Vagina (tissue), 2 donors: ENCODE measurements at regions not wholly inside any gene's neighbourhood (a gene's known extent, or its start where the extent isn't known, plus 50 kb on each side); places are given as distances from the start of the nearest gene placed in this dataset.

Experiments used
- CTCF ChIP-seq, 3 experiments: fragments of 450-650 bp in 2 of 3; fragments of 200-600 bp in 1 of 3; sonication (generic) in 1 of 3; IDR thresholded peaks; one replicate each; pipeline ENCODE4 v1.5.1; 2017 to 2019; ENCODE audit warnings: antibody characterized with exemption in 3 of 3, mild to moderate bottlenecking in 2 of 3, moderate library complexity in 2 of 3
- POLR2A ChIP-seq, 2 donors: fragments of 450-650 bp; IDR thresholded peaks; one replicate each; pipeline ENCODE4 v1.6.1; 2017; ENCODE audit warnings: antibody characterized with exemption in 2 of 2, mild to moderate bottlenecking in 2 of 2, moderate library complexity in 2 of 2
- POLR2AphosphoS5 ChIP-seq, 2 donors: sonication (generic); formaldehyde crosslinking; IDR thresholded peaks; one replicate each; pipeline ENCODE4 v1.9.0; 2017; ENCODE audit warnings: antibody characterized with exemption in 2 of 2, mild to moderate bottlenecking in 2 of 2, low read depth in 1 of 2; ENCODE audit not compliant: insufficient read depth in 1 of 2

- no peak for TF ChIP-seq POLR2AphosphoS5 (IDR thresholded peaks at IDR 0.05; ENCODE audit: insufficient read depth in 1 of 2, low read depth in 1 of 2)
- no peak for TF ChIP-seq CTCF (IDR thresholded peaks at IDR 0.05)
- no peak for TF ChIP-seq POLR2A (IDR thresholded peaks at IDR 0.05)
These were observed 57.5 kb upstream of the FCN1 start for GRCh38 chr9:134975253-134975652.
